ENCODE measurements at regions not wholly inside any gene's neighbourhood (a gene's known extent, or its start where the extent isn't known, plus 50 kb on each side); places are given as distances from the start of the nearest gene placed in this dataset.
A peak's percentile ranks its signal among the peaks of the same experiment; 100 is the strongest.

GRCh38 chr3:146314871-146315270 is 64.0 kb upstream of the PLSCR4 start:
- Histone ChIP-seq H3K4me1 (ENCODE audit: insufficient read depth, poor library complexity, severe bottlenecking) (peaks cover 14% of the 10 kb centered on the region), H3K9me3 (ENCODE audit: severe bottlenecking) (no peaks in the 10 kb centered on the region), H3K27ac (ENCODE audit: poor library complexity, severe bottlenecking) (peak overlapping the region; percentile 65), H3K27me3 (ENCODE audit: insufficient read depth, poor library complexity, severe bottlenecking) (no peaks in the 10 kb centered on the region), H3K4me3 (ENCODE audit: severe bottlenecking) (no peak overlapping the region), H3K36me3 (ENCODE audit: low read depth) (no peaks in the 10 kb centered on the region)
- TF ChIP-seq CTCF (IDR thresholded peaks at IDR 0.05; ENCODE audit: poor library complexity, severe bottlenecking), result no peak
- DNase-seq (ENCODE audit: low spot score) (no peak), ATAC-seq (ENCODE audit: low read depth) (no peak)

GRCh38 chr3:146313746-146314111 is 62.8 kb upstream of the PLSCR4 start:
- Histone ChIP-seq H3K36me3 (ENCODE audit: low read depth) (no peaks in the 10 kb centered on the region), H3K27ac (ENCODE audit: poor library complexity, severe bottlenecking) (peak overlapping the region; percentile 65), H3K9me3 (ENCODE audit: severe bottlenecking) (no peaks in the 10 kb centered on the region), H3K4me3 (ENCODE audit: severe bottlenecking) (no peak overlapping the region), H3K27me3 (ENCODE audit: insufficient read depth, poor library complexity, severe bottlenecking) (no peaks in the 10 kb centered on the region), H3K4me1 (ENCODE audit: insufficient read depth, poor library complexity, severe bottlenecking) (peaks cover 14% of the 10 kb centered on the region)
- TF ChIP-seq CTCF (IDR thresholded peaks at IDR 0.05; ENCODE audit: poor library complexity, severe bottlenecking), result no peak
- DNase-seq (ENCODE audit: low spot score), result no peak
- ATAC-seq (ENCODE audit: low read depth), result peak; percentile 81; the same call in 2 of the 3 replicates

GRCh38 chr3:146313031-146313745 is 62.3 kb upstream of the PLSCR4 start:
- ATAC-seq (ENCODE audit: low read depth) (peak; percentile 66; the same call in 2 of the 3 replicates), DNase-seq (ENCODE audit: low spot score) (no peak)
- H3K27ac ChIP-seq (ENCODE audit: poor library complexity, severe bottlenecking), result peak overlapping the region; percentile 65
- H3K4me3 ChIP-seq (ENCODE audit: severe bottlenecking), result no peak overlapping the region
- peaks cover 14% of the 10 kb centered on the region for H3K4me1 ChIP-seq (ENCODE audit: insufficient read depth, poor library complexity, severe bottlenecking)
- no peaks in the 10 kb centered on the region for H3K36me3 ChIP-seq (ENCODE audit: low read depth)
- TF ChIP-seq CTCF (IDR thresholded peaks at IDR 0.05; ENCODE audit: poor library complexity, severe bottlenecking), result no peak
- no peaks in the 10 kb centered on the region for H3K27me3 ChIP-seq (ENCODE audit: insufficient read depth, poor library complexity, severe bottlenecking)
- no peaks in the 10 kb centered on the region for H3K9me3 ChIP-seq (ENCODE audit: severe bottlenecking)

DNA sequence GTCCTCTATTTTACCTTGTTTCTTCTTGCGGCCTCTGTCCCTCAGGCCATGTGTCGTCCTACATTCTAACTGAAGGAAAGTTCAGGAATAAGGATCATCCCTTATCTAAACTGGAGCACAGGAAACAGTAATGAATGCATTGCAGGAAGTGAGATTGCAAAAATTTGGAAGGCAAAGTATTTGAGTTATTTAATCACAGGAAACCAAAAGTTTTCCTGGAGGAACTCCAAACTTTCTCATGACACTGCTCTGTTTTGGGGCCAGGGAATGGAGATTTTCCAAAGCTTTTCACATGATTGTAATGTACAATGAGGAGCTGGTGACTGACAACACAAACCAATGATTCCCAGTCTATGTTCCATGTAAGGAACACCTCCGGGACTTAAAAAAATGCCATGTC is 57.8 kb upstream of the PLSCR4 start:
- Histone ChIP-seq H3K27me3 (ENCODE audit: insufficient read depth, poor library complexity, severe bottlenecking) (no peaks in the 10 kb centered on the region), H3K4me3 (ENCODE audit: severe bottlenecking) (no peak overlapping the region), H3K9me3 (ENCODE audit: severe bottlenecking) (no peaks in the 10 kb centered on the region), H3K27ac (ENCODE audit: poor library complexity, severe bottlenecking) (peak overlapping the region; percentile 40), H3K4me1 (ENCODE audit: insufficient read depth, poor library complexity, severe bottlenecking) (peaks cover 4% of the 10 kb centered on the region), H3K36me3 (ENCODE audit: low read depth) (no peaks in the 10 kb centered on the region)
- ATAC-seq (ENCODE audit: low read depth) (no peak), DNase-seq (ENCODE audit: low spot score) (no peak)
- TF ChIP-seq CTCF (IDR thresholded peaks at IDR 0.05; ENCODE audit: poor library complexity, severe bottlenecking), result no peak

DNA sequence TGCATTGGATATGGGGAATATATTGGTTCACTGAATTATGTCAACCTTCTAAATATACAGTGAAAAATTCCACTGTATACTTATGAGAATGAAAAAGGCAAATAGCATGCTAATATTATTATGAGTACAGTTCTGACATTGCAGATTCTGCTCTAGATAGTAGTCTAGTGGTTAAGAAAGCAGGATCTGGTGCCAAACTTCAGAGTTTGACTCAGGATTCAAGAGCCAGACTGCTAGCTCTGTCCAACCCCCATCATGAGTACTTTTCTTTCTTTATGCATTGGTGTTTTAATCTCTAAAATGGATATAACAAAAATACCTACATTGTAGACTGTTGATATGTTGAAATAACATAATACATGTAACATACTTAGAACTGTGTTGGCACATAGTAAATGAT is 57.3 kb upstream of the PLSCR4 start:
- Histone ChIP-seq H3K4me3 (ENCODE audit: severe bottlenecking) (no peak overlapping the region), H3K27ac (ENCODE audit: poor library complexity, severe bottlenecking) (peak overlapping the region; percentile 40), H3K36me3 (ENCODE audit: low read depth) (no peaks in the 10 kb centered on the region), H3K9me3 (ENCODE audit: severe bottlenecking) (no peaks in the 10 kb centered on the region), H3K4me1 (ENCODE audit: insufficient read depth, poor library complexity, severe bottlenecking) (no peaks in the 10 kb centered on the region), H3K27me3 (ENCODE audit: insufficient read depth, poor library complexity, severe bottlenecking) (no peaks in the 10 kb centered on the region)
- no peak for TF ChIP-seq CTCF (IDR thresholded peaks at IDR 0.05; ENCODE audit: poor library complexity, severe bottlenecking)
- ATAC-seq (ENCODE audit: low read depth) (no peak), DNase-seq (ENCODE audit: low spot score) (no peak)

Measured in RWPE2 (cell line).